CD14-positive monocyte (primary cell): ENCODE measurements at regions not wholly inside any gene's neighbourhood (a gene's known extent, or its start where the extent isn't known, plus 50 kb on each side); places are given as distances from the start of the nearest gene placed in this dataset.
A peak's percentile ranks its signal among the peaks of the same experiment; 100 is the strongest.

Experiments
- DNase-seq, 3 donors: peaks; one replicate each; pipeline ENCODE4 v3.0.0-alpha.2; 2011 to 2022
- H2AFZ ChIP-seq: 2 replicates; pipeline ENCODE4 v1.6.0; 2012; ENCODE audit warnings: mild to moderate bottlenecking, low read depth, low read length, inconsistent platforms; ENCODE audit not compliant: insufficient read depth, poor library complexity, severe bottlenecking
- H3K27ac ChIP-seq, 2 donors: 1 replicate in 1 of 2; 2 replicates in 1 of 2; pipeline ENCODE4 v1.5.1; 2012 to 2013; ENCODE audit warnings: low read length in 2 of 2, control low read depth in 1 of 2, inconsistent platforms in 1 of 2, low read depth in 1 of 2, mild to moderate bottlenecking in 1 of 2
- H3K27me3 ChIP-seq, 2 donors: one replicate each; pipeline versions ENCODE4 v1.6.0 to v1.6.1; 2011 to 2013; ENCODE audit warnings: low read length in 2 of 2; ENCODE audit not compliant: control insufficient read depth in 2 of 2, insufficient read depth in 2 of 2
- H3K36me3 ChIP-seq, 2 donors: replicated peaks in 1 of 2; 1 replicate in 1 of 2; 2 replicates in 1 of 2; pipeline versions ENCODE4 v1.5.1 to v1.6.1; 2012 to 2013; ENCODE audit warnings: low read length in 2 of 2, control low read depth in 1 of 2, inconsistent platforms in 1 of 2, mild to moderate bottlenecking in 1 of 2; ENCODE audit not compliant: insufficient read depth in 2 of 2, control insufficient read depth in 1 of 2
- H3K4me1 ChIP-seq, 2 donors: 1 replicate in 1 of 2; 2 replicates in 1 of 2; pipeline versions ENCODE4 v1.5.1 to v1.6.1; 2012 to 2013; ENCODE audit warnings: low read length in 2 of 2, control low read depth in 1 of 2, inconsistent platforms in 1 of 2, mild to moderate bottlenecking in 1 of 2, moderate library complexity in 1 of 2; ENCODE audit not compliant: insufficient read depth in 2 of 2, control insufficient read depth in 1 of 2
- H3K4me2 ChIP-seq: replicated peaks from 2 replicates; pipeline ENCODE3; 2012; ENCODE audit warnings: low read length, moderate library complexity, mild to moderate bottlenecking; ENCODE audit not compliant: poor library complexity, severe bottlenecking; ENCODE audit errors: extremely low read depth
- H3K4me3 ChIP-seq, 3 experiments: fragments of 200-600 bp in 1 of 3; sonication (generic) in 1 of 3; replicated peaks in 1 of 3; 1 replicate in 2 of 3; 2 replicates in 1 of 3; pipeline ENCODE4 v1.5.1; 2011 to 2013; ENCODE audit warnings: low read length in 3 of 3, mild to moderate bottlenecking in 3 of 3, control low read depth in 2 of 3, low read depth in 2 of 3, inconsistent platforms in 1 of 3, moderate library complexity in 1 of 3
- H3K79me2 ChIP-seq: 2 replicates; pipeline ENCODE4 v1.6.0; 2012; ENCODE audit warnings: mild to moderate bottlenecking, control low read depth, inconsistent platforms, low read length, moderate library complexity; ENCODE audit not compliant: insufficient read depth
- H3K9ac ChIP-seq: 2 replicates; pipeline ENCODE4 v1.6.0; 2017; ENCODE audit warnings: low read length, mild to moderate bottlenecking; ENCODE audit not compliant: insufficient read depth, poor library complexity, severe bottlenecking
- H3K9me3 ChIP-seq, 2 donors: replicated peaks in 1 of 2; 1 replicate in 1 of 2; 2 replicates in 1 of 2; pipeline versions ENCODE4 v1.5.1 to v1.6.1; 2012 to 2013; ENCODE audit warnings: low read length in 2 of 2, control low read depth in 1 of 2; ENCODE audit not compliant: control insufficient read depth in 1 of 2, insufficient read depth in 1 of 2
- H4K20me1 ChIP-seq: 2 replicates; pipeline ENCODE4 v1.6.0; 2012; ENCODE audit warnings: mild to moderate bottlenecking, low read length, control low read depth, moderate library complexity; ENCODE audit not compliant: insufficient read depth
- H3K27ac Mint-ChIP-seq, 7 donors: one replicate each; pipeline ENCODE4 v1.8.0; 2020; ENCODE audit warnings: mild to moderate bottlenecking in 7 of 7, mixed read lengths in 7 of 7, moderate library complexity in 6 of 7, inconsistent platforms in 2 of 7
- H3K27me3 Mint-ChIP-seq, 3 donors: one replicate each; pipeline ENCODE4 v1.8.0; 2021 to 2022; ENCODE audit warnings: low read depth in 3 of 3, mild to moderate bottlenecking in 3 of 3, mixed read lengths in 3 of 3, moderate library complexity in 3 of 3, inconsistent platforms in 1 of 3
- H3K36me3 Mint-ChIP-seq, 2 donors: one replicate each; pipeline ENCODE4 v1.8.0; 2020; ENCODE audit warnings: mixed read lengths in 2 of 2, inconsistent platforms in 1 of 2, mild to moderate bottlenecking in 1 of 2
- H3K4me1 Mint-ChIP-seq: one replicate; pipeline ENCODE4 v1.8.0; 2020; ENCODE audit warnings: mild to moderate bottlenecking, mixed read lengths
- H3K4me3 Mint-ChIP-seq, 2 donors: one replicate each; pipeline ENCODE4 v1.8.0; 2020; ENCODE audit warnings: mild to moderate bottlenecking in 2 of 2, mixed read lengths in 2 of 2, moderate library complexity in 1 of 2
- H3K9me3 Mint-ChIP-seq, 7 donors: one replicate each; pipeline ENCODE4 v1.8.0; 2020 to 2022; ENCODE audit warnings: mixed read lengths in 7 of 7, mild to moderate bottlenecking in 6 of 7, moderate library complexity in 6 of 7, inconsistent platforms in 2 of 7
- WGBS: methylation state at CpG from one replicate; pipeline ENCODE4 v1.1.5; 2013; ENCODE audit warnings: missing lambda C conversion rate; ENCODE audit not compliant: insufficient coverage; 5-methylcytosine and 5-hydroxymethylcytosine counted together
- intact Hi-C, 2 donors: fragments of 100-400 bp; cut with micrococcal nuclease; formaldehyde crosslinking; loops; one replicate each; pipeline versions ENCODE4 v1.15.0 to v1.15.1; 2023
- TF ChIP-seq, protein P1 (sequence below): fragments of 200-600 bp; IDR thresholded peaks from one replicate; pipeline ENCODE4 v1.8.0; 2022; ENCODE audit warnings: antibody characterized with exemption, mild to moderate bottlenecking

- no peaks in the 10 kb centered on the region for H3K36me3 ChIP-seq
Measured at GRCh38 chr13:65768545-65768944, 1461.6 kb downstream of the PCDH9 start.

DNA sequence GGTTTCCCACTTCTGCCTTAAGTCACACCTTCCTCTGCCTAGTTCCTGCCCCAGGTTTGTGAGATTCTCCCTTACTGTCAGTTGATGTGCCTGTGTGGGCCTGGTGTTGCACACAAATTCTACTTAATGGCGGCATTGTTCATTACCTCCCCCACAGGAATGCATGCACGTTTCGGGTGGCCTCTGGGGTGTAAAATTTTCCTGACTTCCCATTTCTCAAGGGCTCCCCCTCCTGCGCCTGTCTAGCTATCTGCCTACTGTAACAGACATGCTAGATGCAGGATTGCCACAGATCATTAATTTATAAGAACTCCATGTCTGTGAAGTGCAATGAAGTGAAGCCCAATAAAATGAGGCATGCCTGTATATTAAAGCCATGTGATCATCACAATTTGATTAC is 1466.3 kb downstream of the PCDH9 start:
- Histone ChIP-seq H3K4me3 (no peak overlapping the region), H2AFZ (no peak overlapping the region)

More at GRCh38 chr13:65768545-65768944, 1461.6 kb downstream of the PCDH9 start:
- Mint-ChIP-seq H3K9me3 (peaks cover 3 to 14% (median 8%) of the 10 kb centered on the region in 7 donors), H3K4me3 (no peak overlapping the region), H3K4me1 (no peaks in the 10 kb centered on the region), H3K27me3 (no peaks in the 10 kb centered on the region), H3K27ac (no peak overlapping the region), H3K36me3 (no peaks in the 10 kb centered on the region)
- TF ChIP-seq, protein P1, sequence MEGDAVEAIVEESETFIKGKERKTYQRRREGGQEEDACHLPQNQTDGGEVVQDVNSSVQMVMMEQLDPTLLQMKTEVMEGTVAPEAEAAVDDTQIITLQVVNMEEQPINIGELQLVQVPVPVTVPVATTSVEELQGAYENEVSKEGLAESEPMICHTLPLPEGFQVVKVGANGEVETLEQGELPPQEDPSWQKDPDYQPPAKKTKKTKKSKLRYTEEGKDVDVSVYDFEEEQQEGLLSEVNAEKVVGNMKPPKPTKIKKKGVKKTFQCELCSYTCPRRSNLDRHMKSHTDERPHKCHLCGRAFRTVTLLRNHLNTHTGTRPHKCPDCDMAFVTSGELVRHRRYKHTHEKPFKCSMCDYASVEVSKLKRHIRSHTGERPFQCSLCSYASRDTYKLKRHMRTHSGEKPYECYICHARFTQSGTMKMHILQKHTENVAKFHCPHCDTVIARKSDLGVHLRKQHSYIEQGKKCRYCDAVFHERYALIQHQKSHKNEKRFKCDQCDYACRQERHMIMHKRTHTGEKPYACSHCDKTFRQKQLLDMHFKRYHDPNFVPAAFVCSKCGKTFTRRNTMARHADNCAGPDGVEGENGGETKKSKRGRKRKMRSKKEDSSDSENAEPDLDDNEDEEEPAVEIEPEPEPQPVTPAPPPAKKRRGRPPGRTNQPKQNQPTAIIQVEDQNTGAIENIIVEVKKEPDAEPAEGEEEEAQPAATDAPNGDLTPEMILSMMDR, result no peak
- H4K20me1 ChIP-seq, result no peaks in the 10 kb centered on the region
- H3K9ac ChIP-seq, result no peak overlapping the region
- intact Hi-C loops, result no loop called here
- H3K27ac ChIP-seq, result no peak overlapping the region
- H2AFZ ChIP-seq, result no peak overlapping the region
- DNase-seq, result no peak
- WGBS, result 93% methylated on average over 2 of the region's 6 CpGs
- no peak overlapping the region for H3K4me3 ChIP-seq
- H3K79me2 ChIP-seq, result no peaks in the 10 kb centered on the region
- H3K9me3 ChIP-seq, result peaks cover 8 to 23% of the 10 kb centered on the region in 2 donors
- no peak overlapping the region for H3K4me2 ChIP-seq
- no peaks in the 10 kb centered on the region for H3K4me1 ChIP-seq
- H3K27me3 ChIP-seq, result no peaks in the 10 kb centered on the region

More for the DNA sequence above, 1466.3 kb downstream of the PCDH9 start:
- TF ChIP-seq, protein P1, result no peak
- H3K27ac ChIP-seq, result no peak overlapping the region
- no peak overlapping the region for H3K4me2 ChIP-seq
- no peaks in the 10 kb centered on the region for H3K36me3 Mint-ChIP-seq
- no peaks in the 10 kb centered on the region for H4K20me1 ChIP-seq
- H3K9me3 Mint-ChIP-seq, result peaks cover 2 to 11% (median 3%) of the 10 kb centered on the region in 7 donors
- no peaks in the 10 kb centered on the region for H3K79me2 ChIP-seq
- H3K9me3 ChIP-seq, result peaks cover 7 to 13% of the 10 kb centered on the region in 2 donors
- no peak for DNase-seq
- no peaks in the 10 kb centered on the region for H3K27me3 ChIP-seq
- no peak overlapping the region for H3K4me3 Mint-ChIP-seq
- no peaks in the 10 kb centered on the region for H3K4me1 ChIP-seq
- H3K36me3 ChIP-seq, result no peaks in the 10 kb centered on the region
- H3K27ac Mint-ChIP-seq, result peak overlapping the region in 1 of 7 donors; percentile 72
- no peaks in the 10 kb centered on the region for H3K4me1 Mint-ChIP-seq
- intact Hi-C loops, result no loop called here
- no CpG with 5 or more reads among the region's 4 CpGs for WGBS
- H3K27me3 Mint-ChIP-seq, result no peaks in the 10 kb centered on the region
- H3K9ac ChIP-seq, result no peak overlapping the region
